Mucosa of gallbladder (tissue), 1 donor: ENCODE measurements at regions not wholly inside any gene's neighbourhood (a gene's known extent, or its start where the extent isn't known, plus 50 kb on each side); places are given as distances from the start of the nearest gene placed in this dataset.
A peak's percentile ranks its signal among the peaks of the same experiment; 100 is the strongest.
"Not testable (repeated sequence)": the region's sequence is repeated elsewhere in the genome, so short reads cannot be mapped to it uniquely, and the experiment has no call there.

ENCODE experiments used
- DNase-seq: peaks from one replicate; pipeline ENCODE4 v3.0.0-alpha.2; 2020; ENCODE audit warnings: low spot score
- donor health status: DM: no; HTN: no; CAD: no.

DNA sequence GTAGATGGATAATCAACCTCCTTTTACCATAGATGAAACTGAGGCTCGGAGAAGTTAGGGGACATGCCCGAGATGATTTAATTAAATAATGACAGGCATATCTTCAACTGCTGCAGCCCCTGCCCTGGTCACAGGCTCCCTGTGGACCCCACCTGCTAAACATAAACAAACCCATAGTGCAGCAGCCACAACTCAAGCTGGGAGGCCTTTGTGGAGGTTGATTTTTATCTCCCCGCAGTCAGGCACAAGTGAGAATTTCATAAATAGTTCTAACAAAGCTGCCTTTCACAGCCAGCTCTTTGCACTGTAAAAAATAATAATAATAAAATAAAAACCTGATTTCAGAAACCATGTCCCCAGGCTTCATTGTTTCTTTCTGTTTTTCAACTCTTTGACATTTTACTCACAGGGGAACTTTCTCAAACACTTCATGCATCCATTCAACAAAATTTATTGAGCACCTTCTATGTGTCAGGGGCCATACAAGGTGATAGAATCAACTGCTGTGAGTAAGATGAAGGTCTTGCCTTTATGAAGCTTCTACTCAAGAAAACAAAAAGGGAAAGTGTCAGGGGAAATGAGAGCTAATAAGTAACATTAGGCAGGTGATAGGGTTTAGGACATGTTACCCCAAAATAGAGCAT is 393.6 kb upstream of the PROK2 start:
- no peak for DNase-seq

- DNase-seq, result no peak
These were observed 392.4 kb upstream of the PROK2 start for GRCh38 chr3:72177075-72178050.

DNA sequence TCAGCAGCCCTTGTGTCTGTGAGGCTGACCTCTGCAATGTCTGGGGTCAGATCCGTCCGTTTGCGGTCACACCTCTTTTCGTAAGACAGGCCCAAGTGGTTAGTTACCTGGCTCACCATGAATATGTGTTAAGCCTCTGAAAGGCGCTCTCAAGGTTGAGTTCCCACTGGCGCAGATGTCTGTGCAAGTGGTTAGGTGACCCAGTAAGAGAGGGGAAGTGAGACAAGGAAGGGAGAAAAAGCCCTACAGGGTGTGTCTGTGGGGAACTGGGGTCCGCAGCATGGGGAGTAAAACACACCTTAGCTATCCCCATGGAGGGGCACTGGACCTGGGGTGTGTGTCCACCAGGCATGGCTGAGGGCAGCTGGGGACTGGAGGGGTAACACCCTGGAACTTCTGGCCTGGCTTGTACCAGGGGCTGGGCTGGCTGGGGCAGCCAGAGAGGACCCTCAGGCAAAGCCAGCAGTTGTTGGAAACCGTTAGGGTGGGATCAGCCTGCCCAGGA is 391.6 kb upstream of the PROK2 start:
- no peak for DNase-seq

- no peak for DNase-seq
These were observed 390.4 kb upstream of the PROK2 start for GRCh38 chr3:72175296-72175858.

GRCh38 chr3:72174890-72175289 is 389.9 kb upstream of the PROK2 start:
- DNase-seq, result no peak

- DNase-seq, result no peak
These were observed 389.1 kb upstream of the PROK2 start for GRCh38 chr3:72174040-72174439.

- no peak for DNase-seq
These were observed 387.0 kb upstream of the PROK2 start for GRCh38 chr3:72171946-72172345.

GRCh38 chr3:72171463-72171881 is 386.5 kb upstream of the PROK2 start:
- DNase-seq, result no peak

DNA sequence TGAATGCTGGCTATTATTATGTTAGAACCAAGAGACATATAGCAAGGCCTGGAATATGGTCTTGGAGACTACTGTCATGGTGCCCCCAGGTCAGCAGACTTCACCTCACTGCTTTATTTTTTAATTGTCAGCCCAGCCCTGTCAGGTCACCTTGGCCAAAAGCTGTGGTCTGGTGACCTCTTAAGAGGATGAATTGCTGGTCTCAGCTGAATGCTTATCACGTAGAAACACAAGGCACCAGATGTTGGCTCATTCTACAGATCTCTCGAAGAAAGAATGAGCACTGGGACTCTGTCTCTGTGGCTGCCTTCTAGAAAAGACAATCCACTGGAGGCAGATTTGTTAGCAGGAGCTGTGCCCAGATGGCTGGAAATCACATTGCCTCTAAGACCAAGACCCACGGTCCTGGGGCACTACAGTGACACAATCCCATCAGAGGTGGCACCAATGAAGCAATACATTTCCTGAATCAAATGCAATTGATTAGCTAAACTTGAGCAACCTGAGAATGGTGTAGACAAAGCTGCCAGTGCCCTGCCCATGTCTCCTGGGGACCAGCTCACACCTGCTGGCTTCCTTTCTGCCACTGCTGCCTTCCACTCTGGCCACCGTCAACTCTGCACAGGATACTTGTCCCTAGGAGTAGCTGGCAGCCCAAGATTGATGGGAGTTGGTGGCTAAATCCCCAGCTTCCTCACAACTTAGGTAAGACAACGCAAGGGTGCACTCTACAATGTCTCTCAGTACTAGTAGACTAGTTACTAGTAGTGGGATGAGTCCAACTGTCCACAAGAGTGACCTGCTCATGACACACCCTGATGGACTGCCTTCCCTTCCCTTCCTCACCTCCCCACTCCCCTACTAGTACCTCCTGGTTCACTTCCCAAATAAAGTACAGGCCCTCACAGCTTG is 384.9 kb upstream of the PROK2 start:
- DNase-seq, result no peak

GRCh38 chr3:72169120-72169519 is 384.2 kb upstream of the PROK2 start:
- no peak for DNase-seq

GRCh38 chr3:72165808-72166207 is 380.9 kb upstream of the PROK2 start:
- no peak for DNase-seq

- DNase-seq, result no peak
These were observed 380.4 kb upstream of the PROK2 start for GRCh38 chr3:72165317-72165716.

GRCh38 chr3:72164635-72164978 is 379.7 kb upstream of the PROK2 start:
- no peak for DNase-seq

DNA sequence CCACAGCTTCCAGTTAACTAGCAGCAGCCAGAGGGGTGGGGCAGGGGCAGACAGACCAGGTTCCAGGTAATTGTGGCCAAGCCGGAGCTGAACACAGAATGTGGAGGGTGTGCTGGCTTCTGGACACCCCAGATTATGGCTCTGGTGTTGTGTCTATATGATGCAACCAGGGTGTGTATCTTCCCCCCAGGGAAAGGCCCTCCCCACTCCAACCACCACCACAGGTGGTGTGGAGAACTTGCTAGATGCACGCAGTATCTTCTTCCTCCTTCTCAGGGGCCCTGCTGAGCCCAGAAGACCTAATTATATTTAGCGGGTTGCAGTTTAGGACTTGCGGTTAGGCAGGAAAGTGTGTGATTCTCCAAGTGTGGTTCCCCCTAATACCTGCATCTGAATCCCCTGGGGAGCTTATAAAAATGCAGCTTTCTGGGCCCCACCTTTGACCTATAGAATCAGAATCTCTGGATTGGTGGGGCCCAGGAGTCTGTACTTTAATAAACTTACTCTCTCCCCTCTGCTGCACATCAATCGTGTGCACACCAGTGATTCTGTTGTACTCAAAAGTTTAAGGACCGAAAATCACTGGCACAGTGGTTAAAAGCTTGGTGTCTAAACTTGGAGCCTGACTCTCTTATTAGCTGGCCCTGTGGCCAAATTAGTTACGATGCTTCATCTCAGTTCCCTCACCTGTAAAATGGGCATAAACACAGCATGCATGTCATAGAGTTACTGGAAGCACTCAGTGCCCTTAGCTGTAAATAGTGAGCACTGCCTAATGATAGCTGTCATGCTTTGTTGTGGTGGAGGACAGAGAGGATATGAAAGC is 379.1 kb upstream of the PROK2 start:
- no peak for DNase-seq

DNA sequence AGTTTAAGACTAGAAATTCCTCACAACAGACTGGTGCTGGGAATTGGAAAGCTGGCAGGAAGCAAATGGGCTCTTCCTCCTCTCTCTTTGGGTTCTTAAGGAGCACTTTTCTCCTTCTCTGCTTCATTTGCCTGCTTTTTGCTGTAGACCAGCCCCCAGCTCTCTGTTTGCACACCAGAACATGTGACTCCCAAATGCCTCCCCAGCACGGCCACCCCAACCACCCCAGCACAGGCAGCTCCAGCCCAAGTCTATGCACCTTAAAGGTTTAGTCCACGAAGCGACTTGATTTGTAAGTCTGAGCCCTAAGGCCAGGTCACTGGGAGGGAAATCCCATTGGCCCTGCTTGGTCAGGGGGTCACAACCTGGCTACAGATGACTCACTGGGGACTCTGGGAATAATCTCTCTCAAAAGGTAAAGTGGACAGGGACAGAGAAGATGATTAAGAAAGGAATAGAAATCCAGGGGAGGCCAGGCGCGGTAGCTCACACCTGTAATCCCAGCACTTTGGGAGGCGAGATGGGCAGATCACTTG is 377.8 kb upstream of the PROK2 start:
- no peak for DNase-seq

DNA sequence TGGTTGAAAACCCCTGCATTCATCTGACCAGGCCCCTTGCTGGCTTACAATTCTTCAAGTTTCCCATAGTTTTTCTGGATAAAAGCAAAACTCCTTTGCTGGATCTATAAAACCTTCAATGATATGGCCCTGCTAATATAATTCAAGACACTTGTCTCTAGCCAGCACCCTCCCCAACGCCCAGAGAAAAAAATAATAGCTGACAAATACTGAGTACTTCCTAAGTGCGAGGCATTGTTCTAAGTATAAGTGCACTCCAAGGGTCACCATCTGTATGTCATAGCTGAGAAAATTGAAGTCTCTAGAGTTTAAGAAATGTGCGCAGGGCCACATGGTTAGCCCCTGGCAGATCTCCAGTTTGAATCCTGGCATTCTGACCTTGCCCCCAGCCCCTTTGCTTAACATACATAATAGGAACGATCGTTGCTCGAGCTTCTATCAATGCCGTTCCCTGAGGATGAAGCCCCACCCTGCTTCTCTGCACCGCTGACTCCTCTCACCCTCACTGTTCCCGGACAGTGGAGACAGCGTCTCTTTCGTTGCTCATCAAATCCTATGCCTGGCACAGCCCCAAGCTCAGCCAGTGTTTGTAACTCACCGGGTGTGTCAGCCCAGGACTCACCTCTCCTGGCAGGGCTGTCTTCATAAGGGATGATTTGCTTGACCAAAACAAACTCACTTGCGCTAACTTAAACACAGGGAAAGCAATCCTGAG is 377.1 kb upstream of the PROK2 start:
- peak; percentile 48 for DNase-seq

GRCh38 chr3:72161285-72161684 is 376.3 kb upstream of the PROK2 start:
- not testable (repeated sequence) for DNase-seq

DNA sequence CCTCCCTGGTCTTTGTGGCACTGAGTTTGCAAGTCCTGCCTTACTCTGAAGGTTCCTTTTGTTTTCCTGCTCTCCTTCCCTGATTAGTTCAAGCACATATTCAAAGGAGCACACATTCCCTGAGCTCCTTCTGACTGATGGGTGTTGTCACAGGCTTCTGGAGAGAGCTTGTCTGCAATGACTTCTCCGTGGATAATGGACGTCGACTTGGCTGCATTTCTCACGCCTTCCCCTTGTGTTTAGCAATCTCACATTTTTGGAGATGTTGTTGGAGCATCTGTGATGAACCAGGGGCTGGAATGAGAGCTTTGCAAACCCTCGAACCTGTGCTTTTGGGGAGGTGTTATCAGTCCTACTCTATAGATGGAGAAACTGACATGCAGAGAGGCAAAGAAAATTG is 375.4 kb upstream of the PROK2 start:
- no peak for DNase-seq

DNA sequence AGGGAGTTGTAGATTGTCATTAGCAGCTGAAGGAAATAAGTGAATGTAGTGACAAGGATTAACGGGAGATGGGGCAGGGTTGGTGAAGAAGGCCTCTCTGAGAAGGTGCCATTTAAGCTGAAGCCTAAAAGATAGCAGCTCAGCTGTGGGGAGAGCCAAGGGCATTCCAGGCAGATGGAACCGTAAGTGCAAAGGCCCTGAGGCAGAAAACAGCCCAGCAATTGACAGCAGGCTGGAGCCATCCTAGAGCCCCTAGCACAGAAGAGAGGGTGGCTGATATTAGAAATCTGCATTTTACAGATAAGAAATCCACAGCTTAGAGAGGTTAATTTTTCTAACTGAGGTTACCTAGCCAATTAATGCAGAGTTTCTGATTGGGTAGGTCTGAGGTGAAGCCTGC is 374.5 kb upstream of the PROK2 start:
- DNase-seq, result no peak
